K562 (cell line): ENCODE measurements at regions not wholly inside any gene's neighbourhood (a gene's known extent, or its start where the extent isn't known, plus 50 kb on each side); places are given as distances from the start of the nearest gene placed in this dataset.

Experiments used
- ATAC-seq: fragments of 200-7000 bp; cut with Tn5 transposase; 3 replicates; pipeline ENCODE4 v1.9.1; 2020; ENCODE audit warnings: moderate library complexity
- BruUV-seq: library from RNA; stranded (reverse); fragments of 400-500 nt; replicated peaks from 2 replicates; lab custom pipeline; 2021; lab: Mats Ljungman, UMichigan
- CTCF ChIA-PET: fragments of 300-600 bp; formaldehyde crosslinking; extraction: SDS; loops from one replicate; lab custom pipeline; 2021; ENCODE audit warnings: low intra/inter-chr PET ratio; lab: Yijun Ruan, JAX
- POLR2A ChIA-PET: fragments of 300-600, 350-650 bp; sonication (Branson Sonifier 250); formaldehyde crosslinking; extraction: SDS; loops from one replicate; lab custom pipeline; 2021; ENCODE audit warnings: antibody characterized with exemption, inconsistent platforms; lab: Yijun Ruan, JAX
- DNase-seq, 4 experiments: peaks; one replicate each; pipeline versions ENCODE4 v3.0.0 to v3.0.0-alpha.2; 2011 to 2018; ENCODE audit warnings: low spot score in 3 of 4, mixed read lengths in 3 of 4; ENCODE audit errors: extremely low read depth in 1 of 4
- FAIRE-seq: peaks from 2 replicates; lab custom pipeline; 2011; peaks lifted over from hg19 to GRCh38; lab: Jason Lieb, UNC
- H2AFZ ChIP-seq: 2 replicates; pipeline ENCODE4 v1.6.0; 2011; ENCODE audit warnings: low read depth, low read length, control low read depth, inconsistent platforms
- H3K27ac ChIP-seq: fragments of 200-600 bp; 3 replicates; pipeline ENCODE4 v1.8.0; 2011; ENCODE audit warnings: low read depth, mild to moderate bottlenecking, control low read depth, inconsistent platforms, low read length, moderate library complexity, mixed read lengths; ENCODE audit errors: extremely low read depth
- H3K27me3 ChIP-seq, 2 experiments: fragments of 300-600 bp in 1 of 2; 2 replicates in 1 of 2; 3 replicates in 1 of 2; pipeline versions ENCODE4 v1.6.0 to v1.8.0; 2011; ENCODE audit warnings: inconsistent platforms in 2 of 2, low read length in 2 of 2, mild to moderate bottlenecking in 1 of 2, mixed read lengths in 1 of 2, moderate library complexity in 1 of 2; ENCODE audit not compliant: control insufficient read depth in 2 of 2, insufficient read depth in 2 of 2
- H3K36me3 ChIP-seq: fragments of 300-600 bp; 3 replicates; pipeline ENCODE4 v1.8.0; 2011; ENCODE audit warnings: mild to moderate bottlenecking, low read length, inconsistent platforms; ENCODE audit not compliant: control insufficient read depth, insufficient read depth
- H3K4me1 ChIP-seq, 2 experiments: fragments of 200-600 bp in 1 of 2; replicated peaks in 1 of 2; 2 replicates in 1 of 2; 3 replicates in 1 of 2; pipeline versions ENCODE4 v1.5.1 to v1.8.0; 2011; ENCODE audit warnings: inconsistent platforms in 2 of 2, low read length in 2 of 2, mild to moderate bottlenecking in 1 of 2, mixed read lengths in 1 of 2, moderate library complexity in 1 of 2; ENCODE audit not compliant: control insufficient read depth in 2 of 2, insufficient read depth in 2 of 2
- H3K4me2 ChIP-seq: 2 replicates; pipeline ENCODE4 v1.6.1; 2011; ENCODE audit warnings: low read length, control low read depth, inconsistent platforms, mixed read lengths; ENCODE audit not compliant: insufficient read depth
- H3K4me3 ChIP-seq: fragments of 200-600 bp; sonication (generic), shearing (Covaris generic); 2 replicates; pipeline ENCODE4 v1.5.1; 2016; ENCODE audit warnings: control low read depth, inconsistent platforms
- H3K79me2 ChIP-seq: fragments of 200-600 bp; 3 replicates; pipeline ENCODE4 v1.8.0; 2011; ENCODE audit warnings: low read length, inconsistent platforms; ENCODE audit not compliant: control insufficient read depth, insufficient read depth
- H3K9ac ChIP-seq, 2 experiments: 2 replicates each; pipeline versions ENCODE4 v1.6.0 to v1.6.1; 2011; ENCODE audit warnings: low read depth in 2 of 2, low read length in 2 of 2, control low read depth in 1 of 2, inconsistent platforms in 1 of 2, mild to moderate bottlenecking in 1 of 2, mixed read lengths in 1 of 2; ENCODE audit not compliant: insufficient read depth in 1 of 2
- H3K9me1 ChIP-seq: one replicate; pipeline ENCODE4 v1.6.0; 2011; ENCODE audit warnings: inconsistent platforms, mild to moderate bottlenecking, low read length, moderate library complexity; ENCODE audit not compliant: control insufficient read depth, insufficient read depth
- H3K9me3 ChIP-seq: replicated peaks from 2 replicates; pipeline ENCODE4 v1.5.1; 2011; ENCODE audit warnings: low read depth, low read length, inconsistent platforms; ENCODE audit not compliant: control insufficient read depth, insufficient read depth
- H4K20me1 ChIP-seq: replicated peaks from 2 replicates; pipeline ENCODE4 v1.6.1; 2011; ENCODE audit warnings: low read length, inconsistent platforms, mixed read lengths; ENCODE audit not compliant: control insufficient read depth, insufficient read depth
- ZNF239 ChIP-seq: fragments of 250-450 bp; sonication (Bioruptor Pico); IDR thresholded peaks from 2 replicates; pipeline ENCODE4 v1.4.0; 2020; ENCODE audit warnings: mild to moderate bottlenecking
- in situ Hi-C: fragments of 300-500 bp; cut with MboI; formaldehyde crosslinking; loops from 4 replicates; pipeline ENCODE4 v1.15.0; 2018; ENCODE audit warnings: inconsistent platforms, mixed read lengths
- intact Hi-C: fragments of 100-400 bp; cut with micrococcal nuclease; formaldehyde crosslinking; loops from 2 replicates; pipeline ENCODE4 v1.14.2; 2022
- TF ChIP-seq, protein P1 (sequence below): IDR thresholded peaks from 2 replicates; pipeline ENCODE4 v1.6.1; 2016; ENCODE audit warnings: missing genetic modification characterization, missing compliant biosample characterization
- TF ChIP-seq, protein P2 (sequence below): fragments of 450-650 bp; formaldehyde crosslinking; conservative IDR thresholded peaks from 2 replicates; pipeline ENCODE4 v1.4.0; 2022; ENCODE audit warnings: mild to moderate bottlenecking, missing genetic modification characterization

DNA sequence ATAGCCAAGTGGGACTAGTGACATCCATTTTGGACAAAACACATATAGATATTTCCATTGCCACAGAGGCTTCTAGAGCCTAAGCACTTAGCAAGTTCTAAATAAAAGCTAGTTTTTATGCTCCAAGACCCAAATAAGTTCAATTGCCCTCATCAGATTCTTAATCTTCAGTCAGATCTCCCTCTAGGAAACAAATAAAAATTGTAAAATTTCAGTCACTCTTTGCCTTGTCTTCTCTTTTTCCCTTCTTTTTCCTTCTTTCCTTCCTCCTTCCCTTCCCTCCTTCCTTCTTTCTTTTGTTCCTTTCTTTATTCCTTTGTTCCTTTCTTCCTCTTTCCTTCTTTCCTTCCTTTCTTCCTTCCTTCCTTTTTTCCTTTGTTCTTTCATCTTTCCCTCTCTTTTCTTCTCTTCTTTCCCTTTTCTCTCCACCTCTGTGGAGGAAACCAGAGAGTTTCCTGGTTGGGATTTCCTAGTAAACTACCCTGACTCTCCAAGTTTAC is 68.8 kb upstream of the GADL1 start:
- DNase-seq (no peak), FAIRE-seq (no peak), ATAC-seq (no peak)
- no peaks in the 10 kb centered on the region for H3K4me1 ChIP-seq
- H3K4me2 ChIP-seq = no peak overlapping the region
- in situ Hi-C loops (no loop called here), intact Hi-C loops (no loop called here)
- no peaks in the 10 kb centered on the region for H4K20me1 ChIP-seq
- no peaks in the 10 kb centered on the region for H3K79me2 ChIP-seq
- ChIA-PET CTCF (no interaction called here), POLR2A (no interaction called here)
- no peaks in the 10 kb centered on the region; the same call in 1 of the 2 replicates for H3K9me3 ChIP-seq
- no peak for TF ChIP-seq ZNF239 (CRISPR knock-in tag)
- TF ChIP-seq, protein P1, sequence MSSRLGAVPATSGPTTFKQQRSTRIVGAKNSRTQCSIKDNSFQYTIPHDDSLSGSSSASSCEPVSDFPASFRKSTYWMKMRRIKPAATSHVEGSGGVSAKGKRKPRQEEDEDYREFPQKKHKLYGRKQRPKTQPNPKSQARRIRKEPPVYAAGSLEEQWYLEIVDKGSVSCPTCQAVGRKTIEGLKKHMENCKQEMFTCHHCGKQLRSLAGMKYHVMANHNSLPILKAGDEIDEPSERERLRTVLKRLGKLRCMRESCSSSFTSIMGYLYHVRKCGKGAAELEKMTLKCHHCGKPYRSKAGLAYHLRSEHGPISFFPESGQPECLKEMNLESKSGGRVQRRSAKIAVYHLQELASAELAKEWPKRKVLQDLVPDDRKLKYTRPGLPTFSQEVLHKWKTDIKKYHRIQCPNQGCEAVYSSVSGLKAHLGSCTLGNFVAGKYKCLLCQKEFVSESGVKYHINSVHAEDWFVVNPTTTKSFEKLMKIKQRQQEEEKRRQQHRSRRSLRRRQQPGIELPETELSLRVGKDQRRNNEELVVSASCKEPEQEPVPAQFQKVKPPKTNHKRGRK (tag) = peak; percentile 92
- TF ChIP-seq, protein P2, sequence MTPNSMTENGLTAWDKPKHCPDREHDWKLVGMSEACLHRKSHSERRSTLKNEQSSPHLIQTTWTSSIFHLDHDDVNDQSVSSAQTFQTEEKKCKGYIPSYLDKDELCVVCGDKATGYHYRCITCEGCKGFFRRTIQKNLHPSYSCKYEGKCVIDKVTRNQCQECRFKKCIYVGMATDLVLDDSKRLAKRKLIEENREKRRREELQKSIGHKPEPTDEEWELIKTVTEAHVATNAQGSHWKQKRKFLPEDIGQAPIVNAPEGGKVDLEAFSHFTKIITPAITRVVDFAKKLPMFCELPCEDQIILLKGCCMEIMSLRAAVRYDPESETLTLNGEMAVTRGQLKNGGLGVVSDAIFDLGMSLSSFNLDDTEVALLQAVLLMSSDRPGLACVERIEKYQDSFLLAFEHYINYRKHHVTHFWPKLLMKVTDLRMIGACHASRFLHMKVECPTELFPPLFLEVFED (CRISPR knock-in tag) = 0 out of 2 replicates have a peak, but pooled peaks have one; percentile 39
- no peak overlapping the region for H2AFZ ChIP-seq
- no peaks in the 10 kb centered on the region for H3K9me1 ChIP-seq
- H3K27ac ChIP-seq = no peak overlapping the region
- H3K9ac ChIP-seq = no peak overlapping the region
- no peaks in the 10 kb centered on the region for H3K36me3 ChIP-seq
- H3K27me3 ChIP-seq = no peaks in the 10 kb centered on the region
- H3K4me3 ChIP-seq = no peak overlapping the region
- BruUV-seq = no TSS peak
